Activated T-helper 1 cell treated with anti-CD3 and anti-CD28 coated beads, Interleukin-12 subunit alpha, Interleukin-12 subunit beta, Interleukin-2, Interleukin-4 antibody, amounts not matched to agents 30 ng/mL and 10 ng/mL and 1 ng/mL, durations not matched to agents 14 hours and 24 hours and 36 hours (primary cell): ENCODE measurements at regions not wholly inside any gene's neighbourhood (a gene's known extent, or its start where the extent isn't known, plus 50 kb on each side); places are given as distances from the start of the nearest gene placed in this dataset.
"Not testable (repeated sequence)": the region's sequence is repeated elsewhere in the genome, so short reads cannot be mapped to it uniquely, and the experiment has no call there.

Experiments
- DNase-seq: peaks from one replicate; pipeline ENCODE4 v3.0.0; 2021; ENCODE audit warnings: low spot score
- H3K27ac Mint-ChIP-seq: one replicate; pipeline ENCODE4 v1.8.0; 2021; ENCODE audit warnings: mild to moderate bottlenecking, mixed read lengths
- H3K27me3 Mint-ChIP-seq: one replicate; pipeline ENCODE4 v1.8.0; 2022; ENCODE audit warnings: mild to moderate bottlenecking, moderate library complexity, mixed read lengths; ENCODE audit not compliant: insufficient read depth
- H3K36me3 Mint-ChIP-seq: one replicate; pipeline ENCODE4 v1.8.0; 2021; ENCODE audit warnings: low read depth, mixed read lengths
- H3K4me1 Mint-ChIP-seq: one replicate; pipeline ENCODE4 v1.8.0; 2021; ENCODE audit warnings: low read depth, mixed read lengths
- H3K4me3 Mint-ChIP-seq: one replicate; pipeline ENCODE4 v1.8.0; 2021; ENCODE audit warnings: mild to moderate bottlenecking, moderate library complexity, mixed read lengths
- H3K9me3 Mint-ChIP-seq: one replicate; pipeline ENCODE4 v1.8.0; 2021; ENCODE audit warnings: mixed read lengths
- intact Hi-C: fragments of 100-400 bp; cut with micrococcal nuclease; formaldehyde crosslinking; loops from one replicate; pipeline ENCODE4 v1.15.1; 2024

- H3K9me3 Mint-ChIP-seq, intact Hi-C loops, H3K4me1 Mint-ChIP-seq, H3K4me3 Mint-ChIP-seq, H3K27me3 Mint-ChIP-seq, H3K27ac Mint-ChIP-seq, H3K36me3 Mint-ChIP-seq, DNase-seq: not testable (repeated sequence)
These were observed 56.2 kb upstream of the TFPI start for GRCh38 chr2:187610450-187610849.

GRCh38 chr2:187612857-187613256, 58.6 kb upstream of the TFPI start:
- no peak for DNase-seq
- H3K4me1 Mint-ChIP-seq, result no peaks in the 10 kb centered on the region
- no peaks in the 10 kb centered on the region for H3K9me3 Mint-ChIP-seq
- H3K36me3 Mint-ChIP-seq, result no peaks in the 10 kb centered on the region
- intact Hi-C loops, result no loop called here
- H3K4me3 Mint-ChIP-seq, result no peak overlapping the region
- H3K27me3 Mint-ChIP-seq, result peaks cover 1% of the 10 kb centered on the region
- no peak overlapping the region for H3K27ac Mint-ChIP-seq

- Mint-ChIP-seq H3K4me3 (no peak overlapping the region), H3K9me3 (no peaks in the 10 kb centered on the region), H3K36me3 (no peaks in the 10 kb centered on the region), H3K27ac (no peak overlapping the region), H3K27me3 (no peaks in the 10 kb centered on the region), H3K4me1 (no peaks in the 10 kb centered on the region)
- DNase-seq, result no peak
- intact Hi-C loops, result no loop called here
These were observed 60.5 kb upstream of the TFPI start for GRCh38 chr2:187614756-187615155.

- Mint-ChIP-seq H3K4me3 (no peak overlapping the region), H3K4me1 (no peaks in the 10 kb centered on the region), H3K9me3 (no peaks in the 10 kb centered on the region), H3K27ac (no peak overlapping the region), H3K36me3 (no peaks in the 10 kb centered on the region), H3K27me3 (no peaks in the 10 kb centered on the region)
- intact Hi-C loops, result no loop called here
- DNase-seq, result no peak
These were observed 61.1 kb upstream of the TFPI start for GRCh38 chr2:187615364-187615763.

- no peaks in the 10 kb centered on the region for H3K9me3 Mint-ChIP-seq
- H3K4me1 Mint-ChIP-seq, result no peaks in the 10 kb centered on the region
- no peaks in the 10 kb centered on the region for H3K27me3 Mint-ChIP-seq
- no peaks in the 10 kb centered on the region for H3K36me3 Mint-ChIP-seq
- H3K27ac Mint-ChIP-seq, result no peak overlapping the region
- no peak overlapping the region for H3K4me3 Mint-ChIP-seq
- no peak for DNase-seq
- intact Hi-C loops, result no loop called here
These were observed 61.7 kb upstream of the TFPI start for GRCh38 chr2:187615902-187616301.

- Mint-ChIP-seq H3K27me3 (no peaks in the 10 kb centered on the region), H3K4me1 (no peaks in the 10 kb centered on the region), H3K36me3 (no peaks in the 10 kb centered on the region)
These were observed 62.9 kb upstream of the TFPI start for GRCh38 chr2:187617120-187617519.

GRCh38 chr2:187617905-187618304, 63.7 kb upstream of the TFPI start:
- Mint-ChIP-seq H3K4me3 (no peak overlapping the region), H3K36me3 (no peaks in the 10 kb centered on the region), H3K4me1 (no peaks in the 10 kb centered on the region), H3K27ac (no peak overlapping the region), H3K9me3 (no peaks in the 10 kb centered on the region), H3K27me3 (no peaks in the 10 kb centered on the region)
- DNase-seq, result no peak
- intact Hi-C loops, result no loop called here

More at GRCh38 chr2:187617120-187617519, 62.9 kb upstream of the TFPI start:
- DNase-seq, result no peak
- no peaks in the 10 kb centered on the region for H3K9me3 Mint-ChIP-seq
- intact Hi-C loops, result no loop called here
- H3K4me3 Mint-ChIP-seq, result no peak overlapping the region
- H3K27ac Mint-ChIP-seq, result no peak overlapping the region

- intact Hi-C loops, result no loop called here
These were observed 64.6 kb upstream of the TFPI start for GRCh38 chr2:187618813-187619212.

GRCh38 chr2:187627153-187627552, 72.9 kb upstream of the TFPI start:
- H3K9me3 Mint-ChIP-seq, result peaks cover 8% of the 10 kb centered on the region
- no peak overlapping the region for H3K4me3 Mint-ChIP-seq
- H3K27me3 Mint-ChIP-seq, result no peaks in the 10 kb centered on the region
- H3K27ac Mint-ChIP-seq, result peak overlapping the region; percentile 18
- H3K4me1 Mint-ChIP-seq, result no peaks in the 10 kb centered on the region
- intact Hi-C loops, result no loop called here
- no peak for DNase-seq
- H3K36me3 Mint-ChIP-seq, result no peaks in the 10 kb centered on the region

More at GRCh38 chr2:187618813-187619212, 64.6 kb upstream of the TFPI start:
- no peaks in the 10 kb centered on the region for H3K9me3 Mint-ChIP-seq
- DNase-seq, result no peak
- no peaks in the 10 kb centered on the region for H3K36me3 Mint-ChIP-seq
- no peak overlapping the region for H3K4me3 Mint-ChIP-seq
- no peak overlapping the region for H3K27ac Mint-ChIP-seq
- no peaks in the 10 kb centered on the region for H3K4me1 Mint-ChIP-seq
- H3K27me3 Mint-ChIP-seq, result no peaks in the 10 kb centered on the region

- H3K27ac Mint-ChIP-seq, H3K27me3 Mint-ChIP-seq, H3K9me3 Mint-ChIP-seq, DNase-seq, H3K36me3 Mint-ChIP-seq, H3K4me3 Mint-ChIP-seq, H3K4me1 Mint-ChIP-seq, intact Hi-C loops: not testable (repeated sequence)
These were observed 82.6 kb upstream of the TFPI start for GRCh38 chr2:187636731-187637391.

- H3K27me3 Mint-ChIP-seq, H3K4me3 Mint-ChIP-seq, intact Hi-C loops, H3K4me1 Mint-ChIP-seq, H3K9me3 Mint-ChIP-seq, DNase-seq, H3K36me3 Mint-ChIP-seq, H3K27ac Mint-ChIP-seq: not testable (repeated sequence)
These were observed 83.1 kb upstream of the TFPI start for GRCh38 chr2:187637392-187637740.

- intact Hi-C loops, H3K4me3 Mint-ChIP-seq, H3K9me3 Mint-ChIP-seq, H3K4me1 Mint-ChIP-seq, H3K27me3 Mint-ChIP-seq, DNase-seq, H3K27ac Mint-ChIP-seq, H3K36me3 Mint-ChIP-seq: not testable (repeated sequence)
These were observed 83.5 kb upstream of the TFPI start for GRCh38 chr2:187637771-187638170.

GRCh38 chr2:187638840-187639239, 84.6 kb upstream of the TFPI start:
- Mint-ChIP-seq H3K4me1 (no peaks in the 10 kb centered on the region), H3K9me3 (no peaks in the 10 kb centered on the region), H3K36me3 (no peaks in the 10 kb centered on the region), H3K27me3 (no peaks in the 10 kb centered on the region), H3K4me3 (no peak overlapping the region), H3K27ac (no peak overlapping the region)
- intact Hi-C loops, result no loop called here
- no peak for DNase-seq

GRCh38 chr2:187640926-187641510, 86.8 kb upstream of the TFPI start:
- no peaks in the 10 kb centered on the region for H3K4me1 Mint-ChIP-seq
- no peak overlapping the region for H3K4me3 Mint-ChIP-seq
- H3K36me3 Mint-ChIP-seq, result no peaks in the 10 kb centered on the region
- intact Hi-C loops, result no loop called here
- H3K27ac Mint-ChIP-seq, result no peak overlapping the region
- H3K9me3 Mint-ChIP-seq, result no peaks in the 10 kb centered on the region
- no peaks in the 10 kb centered on the region for H3K27me3 Mint-ChIP-seq
- DNase-seq, result no peak
